ENCODE measurements at regions not wholly inside any gene's neighbourhood (a gene's known extent, or its start where the extent isn't known, plus 50 kb on each side); places are given as distances from the start of the nearest gene placed in this dataset.

- Histone ChIP-seq H3K9me1 (ENCODE audit: insufficient read depth, low read length) (no peaks in the 10 kb centered on the region), H3K36me3 (ENCODE audit: control insufficient read depth, insufficient read depth, low read length) (no peaks in the 10 kb centered on the region), H2BK120ac (ENCODE audit: low read depth, low read length) (no peak overlapping the region), H3K27me3 (ENCODE audit: control insufficient read depth, insufficient read depth, low read length) (no peaks in the 10 kb centered on the region), H3K79me1 (ENCODE audit: low read depth in 1 of 2, low read length in 2 of 2) (no peaks in the 10 kb centered on the region), H2BK20ac (ENCODE audit: low read depth, low read length) (no peak overlapping the region), H2BK5ac (ENCODE audit: low read depth, low read length, poor library complexity, severe bottlenecking) (no peak overlapping the region), H2AK5ac (ENCODE audit: low read depth, low read length) (no peak overlapping the region), H3K4me2 (ENCODE audit: low read depth, low read length) (no peak overlapping the region), H4K5ac (ENCODE audit: low read depth, low read length) (no peak overlapping the region), H3K4ac (ENCODE audit: low read depth, low read length) (no peak overlapping the region), H3K14ac (replicated peaks; ENCODE audit: low read depth, low read length) (no peak overlapping the region), H3K56ac (ENCODE audit: extremely low read depth, insufficient read depth, low read length) (no peak overlapping the region), H2AK9ac (replicated peaks; ENCODE audit: low read depth, low read length, poor library complexity) (no peak overlapping the region), H4K20me1 (ENCODE audit: insufficient read depth, low read length) (no peaks in the 10 kb centered on the region), H3K23ac (ENCODE audit: low read depth, low read length) (no peak overlapping the region), H3K4me3 (ENCODE audit: insufficient read depth, low read depth, low read length) (no peak overlapping the region), H4K91ac (ENCODE audit: insufficient read depth, low read depth, low read length) (no peak overlapping the region), H3K27ac (ENCODE audit: insufficient read depth, low read length) (no peak overlapping the region), H4K8ac (ENCODE audit: low read depth in 2 of 2, low read length in 2 of 2) (no peak overlapping the region), H3K4me1 (ENCODE audit: control insufficient read depth, insufficient read depth, low read length) (no peaks in the 10 kb centered on the region), H2AFZ (replicated peaks; ENCODE audit: low read length, poor library complexity) (no peak overlapping the region), H3K18ac (ENCODE audit: low read depth, low read length) (no peak overlapping the region), H2BK15ac (ENCODE audit: low read depth, low read length) (no peak overlapping the region), H3K9me3 (ENCODE audit: control insufficient read depth, insufficient read depth, low read length) (peaks cover 30% of the 10 kb centered on the region), H3K9ac (ENCODE audit: low read depth, low read length) (no peak overlapping the region)
- BruUV-seq (replicated peaks): no TSS peak
- dilution Hi-C loops (cut with HindIII; ENCODE audit: low sequenced_read_pairs, unreplicated experiment) (no loop called here), intact Hi-C loops (cut with micrococcal nuclease) (no loop called here), in situ Hi-C loops (cut with MboI; ENCODE audit: low sequenced_read_pairs) (no loop called here)
- no peak for ATAC-seq (ENCODE audit: low read depth)
- POLR2A ChIA-PET (ENCODE audit: unreplicated experiment): no interaction called here
- CTCF ChIA-PET: no interaction called here
- no peak for DNase-seq
- no peak for TF ChIP-seq CHD1 (IDR thresholded peaks at IDR 0.05; ENCODE audit: low read depth, low read length)
- TF ChIP-seq MAFK (IDR thresholded peaks at IDR 0.05; ENCODE audit: low read depth, low read length): no peak
- no peak for TF ChIP-seq SMC3 (IDR thresholded peaks at IDR 0.05; ENCODE audit: low read depth, low read length)
- no peak for TF ChIP-seq FOS (IDR thresholded peaks at IDR 0.05; ENCODE audit: low read depth, low read length)
- TF ChIP-seq ELK1 (IDR thresholded peaks at IDR 0.05; ENCODE audit: borderline replicate concordance, low read depth, low read length): no peak
- no peak for TF ChIP-seq POLR2A (IDR thresholded peaks at IDR 0.05; ENCODE audit: low read depth, low read length)
- no peak for TF ChIP-seq MAZ (IDR thresholded peaks at IDR 0.05; ENCODE audit: borderline replicate concordance, low read depth, low read length)
- TF ChIP-seq, protein P1, sequence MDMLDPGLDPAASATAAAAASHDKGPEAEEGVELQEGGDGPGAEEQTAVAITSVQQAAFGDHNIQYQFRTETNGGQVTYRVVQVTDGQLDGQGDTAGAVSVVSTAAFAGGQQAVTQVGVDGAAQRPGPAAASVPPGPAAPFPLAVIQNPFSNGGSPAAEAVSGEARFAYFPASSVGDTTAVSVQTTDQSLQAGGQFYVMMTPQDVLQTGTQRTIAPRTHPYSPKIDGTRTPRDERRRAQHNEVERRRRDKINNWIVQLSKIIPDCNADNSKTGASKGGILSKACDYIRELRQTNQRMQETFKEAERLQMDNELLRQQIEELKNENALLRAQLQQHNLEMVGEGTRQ (IDR thresholded peaks at IDR 0.05; ENCODE audit: low read depth, low read length): no peak
- TF ChIP-seq CEBPB (IDR thresholded peaks at IDR 0.05; ENCODE audit: low read depth, low read length): no peak
- no peak for TF ChIP-seq BHLHE40 (IDR thresholded peaks at IDR 0.05; ENCODE audit: low read depth, low read length)
- TF ChIP-seq MXI1 (IDR thresholded peaks at IDR 0.05; ENCODE audit: borderline replicate concordance, low read depth, low read length): no peak
- 71% methylated on average over 6 of the region's 9 CpGs; no CpG with 5 or more reads in 1 of the 2 experiments for WGBS, 2 experiments (ENCODE audit: extremely low coverage in 2 of 2, insufficient read length in 1 of 2)
These were observed 79.7 kb upstream of the AFDN start for GRCh38 chr6:167746975-167747374.

All from IMR-90 (cell line).